Loucy (cell line): ENCODE measurements at regions not wholly inside any gene's neighbourhood (a gene's known extent, or its start where the extent isn't known, plus 50 kb on each side); places are given as distances from the start of the nearest gene placed in this dataset.

ENCODE experiments used
- EZH2phosphoT487 ChIP-seq: fragments of 200-600 bp; IDR thresholded peaks from 2 replicates; pipeline ENCODE4 v1.6.1; 2018; ENCODE audit warnings: antibody characterized with exemption, mild to moderate bottlenecking, moderate library complexity, borderline replicate concordance
- TF ChIP-seq, protein P1 (sequence below): fragments of 200-600 bp; sonication (generic); conservative IDR thresholded peaks from 2 replicates; pipeline ENCODE4 v1.5.1; 2014; ENCODE audit warnings: mild to moderate bottlenecking, antibody characterized with exemption, low read length

DNA sequence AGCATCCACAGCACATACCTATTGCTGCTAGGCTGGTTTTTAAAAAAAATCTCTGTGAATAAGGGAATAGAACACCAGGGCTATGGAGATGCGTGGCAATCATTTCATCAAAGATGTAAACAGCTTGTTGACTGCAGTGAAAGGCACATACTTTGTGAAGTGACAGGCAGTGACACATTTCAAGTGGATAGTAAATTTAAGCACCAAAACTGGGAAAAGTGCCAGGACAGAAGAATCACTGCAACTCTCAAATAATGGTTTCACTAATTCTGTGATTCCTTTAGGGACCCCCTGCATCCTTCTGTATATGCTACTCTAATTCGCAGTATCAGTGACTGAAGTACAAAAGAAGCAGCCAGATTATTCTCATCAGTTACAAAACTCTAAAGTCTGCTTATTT, 145.2 kb upstream of the KLF14 start:
- TF ChIP-seq, protein P1, sequence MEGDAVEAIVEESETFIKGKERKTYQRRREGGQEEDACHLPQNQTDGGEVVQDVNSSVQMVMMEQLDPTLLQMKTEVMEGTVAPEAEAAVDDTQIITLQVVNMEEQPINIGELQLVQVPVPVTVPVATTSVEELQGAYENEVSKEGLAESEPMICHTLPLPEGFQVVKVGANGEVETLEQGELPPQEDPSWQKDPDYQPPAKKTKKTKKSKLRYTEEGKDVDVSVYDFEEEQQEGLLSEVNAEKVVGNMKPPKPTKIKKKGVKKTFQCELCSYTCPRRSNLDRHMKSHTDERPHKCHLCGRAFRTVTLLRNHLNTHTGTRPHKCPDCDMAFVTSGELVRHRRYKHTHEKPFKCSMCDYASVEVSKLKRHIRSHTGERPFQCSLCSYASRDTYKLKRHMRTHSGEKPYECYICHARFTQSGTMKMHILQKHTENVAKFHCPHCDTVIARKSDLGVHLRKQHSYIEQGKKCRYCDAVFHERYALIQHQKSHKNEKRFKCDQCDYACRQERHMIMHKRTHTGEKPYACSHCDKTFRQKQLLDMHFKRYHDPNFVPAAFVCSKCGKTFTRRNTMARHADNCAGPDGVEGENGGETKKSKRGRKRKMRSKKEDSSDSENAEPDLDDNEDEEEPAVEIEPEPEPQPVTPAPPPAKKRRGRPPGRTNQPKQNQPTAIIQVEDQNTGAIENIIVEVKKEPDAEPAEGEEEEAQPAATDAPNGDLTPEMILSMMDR: no peak
- TF ChIP-seq EZH2phosphoT487: no peak
